Pancreas (tissue), 10 donors: ENCODE measurements at regions not wholly inside any gene's neighbourhood (a gene's known extent, or its start where the extent isn't known, plus 50 kb on each side); places are given as distances from the start of the nearest gene placed in this dataset.

ENCODE experiments used
- ATAC-seq, 4 donors: fragments of 200-7000 bp; cut with Tn5 transposase; one replicate each; pipeline versions ENCODE4 v1.8.0 to v1.9.1; 2020; ENCODE audit warnings: mild to moderate bottlenecking in 4 of 4, moderate library complexity in 4 of 4
- DNase-seq, 6 donors: peaks; one replicate each; pipeline ENCODE4 v3.0.0-alpha.2; 2020
- FAIRE-seq: peaks from 2 replicates; lab custom pipeline; 2012; peaks lifted over from hg19 to GRCh38; lab: Jason Lieb, UNC
- H3K27ac ChIP-seq, 4 donors: fragments of 200-600 bp; sonication (generic); 1 replicate in 3 of 4; 2 replicates in 1 of 4; pipeline versions ENCODE4 v1.5.0 to v1.8.0; 2020
- H3K27me3 ChIP-seq, 4 donors: fragments of 200-600 bp; one replicate each; pipeline ENCODE4 v1.8.0; 2021
- H3K36me3 ChIP-seq, 3 donors: fragments of 200-600 bp; sonication (generic) in 1 of 3; one replicate each; pipeline versions ENCODE4 v1.5.0 to v1.8.0; 2020 to 2021
- H3K4me1 ChIP-seq, 3 donors: fragments of 200-600 bp; one replicate each; pipeline ENCODE4 v1.8.0; 2021
- H3K4me3 ChIP-seq, 4 donors: fragments of 200-600 bp; sonication (generic) in 2 of 4; one replicate each; pipeline versions ENCODE4 v1.5.0 to v1.8.0; 2020 to 2021
- H3K9me3 ChIP-seq, 4 donors: fragments of 200-600 bp; one replicate each; pipeline ENCODE4 v1.8.0; 2021
- CTCF ChIP-seq, 4 donors: fragments of 200-600 bp; sonication (generic) in 3 of 4; IDR thresholded peaks; one replicate each; pipeline versions ENCODE4 v1.5.0 to v1.8.0; 2021; ENCODE audit warnings: antibody characterized with exemption in 4 of 4
- WGBS, 2 donors: extraction: QIAGEN DNeasy Blood & Tissue Kit; methylation state at CpG; one replicate each; pipeline ENCODE4 v1.1.7; 2013; 5-methylcytosine and 5-hydroxymethylcytosine counted together
- intact Hi-C, 3 donors: fragments of 100-400 bp; cut with DNase I; formaldehyde crosslinking; loops; one replicate each; pipeline versions ENCODE4 v1.11.1 to v1.14.2; 2022
- donor health status: healthy with polysubstance abuse.
- donor health status: DM: no; HTN: no; CAD: no; lungs with moderate emphysema.
- donor health status: DM: no; HTN: no; CAD: no.
- donor health status: control.
- donor health status: control.
- donor health status: Bipolar disorder and iron deficiency.
- donor health status: DM: yes; HTN: yes; CAD: no.
- donor health status: DM: no; HTN: no; CAD: no.
- donor health status: DM: no; HTN: no; CAD: no.
- donor health status: DM: yes; HTN: yes; CAD: no.

DNA sequence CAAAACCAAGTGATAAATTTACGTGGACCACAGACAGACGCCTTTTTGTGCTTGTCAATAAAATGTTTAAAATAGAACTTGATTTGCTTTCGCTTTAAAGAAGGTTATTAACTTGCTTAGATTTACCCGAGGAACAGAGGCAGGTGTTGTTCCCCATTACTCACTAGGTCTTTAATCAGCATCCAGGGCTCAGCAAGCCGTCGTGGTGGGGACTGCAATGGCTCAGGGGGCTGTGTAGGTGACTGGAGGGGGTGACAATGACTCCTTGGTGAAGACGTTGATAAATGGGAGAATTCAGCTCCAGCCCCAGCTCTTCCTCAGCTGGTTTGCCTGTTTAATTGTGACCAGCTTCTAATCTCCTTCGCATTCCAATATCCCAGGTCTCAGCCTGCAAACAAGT lies 231.4 kb downstream of the TMEM114 start:
- TF ChIP-seq CTCF (IDR thresholded peaks at IDR 0.05): no peak
- no peak for ATAC-seq
- 43 to 49% methylated on average over 8 of the region's 8 CpGs for WGBS, 2 donors

GRCh38 chr16:8355675-8356074 lies 234.6 kb downstream of the TMEM114 start:
- intact Hi-C loops: no loop called here
- Histone ChIP-seq H3K27ac (no peak overlapping the region), H3K36me3 (no peaks in the 10 kb centered on the region), H3K27me3 (no peaks in the 10 kb centered on the region), H3K4me3 (no peak overlapping the region), H3K9me3 (no peaks in the 10 kb centered on the region), H3K4me1 (no peaks in the 10 kb centered on the region)
- TF ChIP-seq CTCF (IDR thresholded peaks at IDR 0.05): peak in 1 of 4 donors; percentile 15
- no peak for FAIRE-seq
- no peak for DNase-seq
- 7 to 8% methylated on average over 5 of the region's 5 CpGs for WGBS, 2 donors
- peak in 1 of 4 donors; percentile 68 for ATAC-seq

More for the DNA sequence above, 231.4 kb downstream of the TMEM114 start:
- H3K4me3 ChIP-seq: no peak overlapping the region
- H3K4me1 ChIP-seq: no peaks in the 10 kb centered on the region
- FAIRE-seq: no peak
- intact Hi-C loops: no loop called here
- H3K27ac ChIP-seq: no peak overlapping the region
- H3K9me3 ChIP-seq: no peaks in the 10 kb centered on the region
- no peak for DNase-seq
- no peaks in the 10 kb centered on the region for H3K27me3 ChIP-seq
- no peaks in the 10 kb centered on the region for H3K36me3 ChIP-seq

GRCh38 chr16:8346294-8346693 lies 244.0 kb downstream of the TMEM114 start:
- 22 to 29% methylated on average over 3 of the region's 3 CpGs for WGBS, 2 donors

DNA sequence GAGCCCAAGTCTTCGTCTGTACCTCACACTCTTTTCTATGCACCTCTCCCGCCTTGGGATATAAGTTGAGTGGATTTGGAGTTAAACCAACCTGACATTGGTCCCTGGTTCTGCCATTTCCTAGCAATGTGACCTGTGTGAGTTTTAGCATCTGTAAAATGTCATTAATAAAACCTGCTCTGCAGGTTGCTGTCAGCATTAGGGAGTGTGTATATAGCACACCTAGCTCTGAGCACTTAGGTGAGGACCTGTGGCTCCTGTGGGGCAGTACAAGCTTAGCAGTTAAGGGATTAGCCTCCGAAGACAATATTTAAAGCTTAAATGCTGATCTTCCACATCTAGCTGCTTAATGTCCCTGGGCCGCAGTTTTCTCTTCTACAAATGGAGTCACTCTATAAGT lies 248.0 kb downstream of the TMEM114 start:
- intact Hi-C loops: no loop called here
- FAIRE-seq (no peak), DNase-seq (peak in 4 of 6 donors; percentile 12 to 40 (median 32)), ATAC-seq (peak; percentile 86 to 97 (median 96))
- TF ChIP-seq CTCF (IDR thresholded peaks at IDR 0.05): no peak
- H3K27ac ChIP-seq: no peak overlapping the region
- no peaks in the 10 kb centered on the region for H3K27me3 ChIP-seq
- no peak overlapping the region for H3K4me3 ChIP-seq
- WGBS, 2 donors: 24 to 29% methylated on average over 4 of the region's 4 CpGs
- H3K9me3 ChIP-seq: no peaks in the 10 kb centered on the region
- no peaks in the 10 kb centered on the region for H3K36me3 ChIP-seq
- H3K4me1 ChIP-seq: no peaks in the 10 kb centered on the region

More at GRCh38 chr16:8346294-8346693, 244.0 kb downstream of the TMEM114 start:
- intact Hi-C loops: no loop called here
- H3K9me3 ChIP-seq: no peaks in the 10 kb centered on the region
- no peaks in the 10 kb centered on the region for H3K36me3 ChIP-seq
- no peak overlapping the region for H3K27ac ChIP-seq
- no peaks in the 10 kb centered on the region for H3K4me1 ChIP-seq
- ATAC-seq (peak in 2 of 4 donors; percentile 48 to 70), FAIRE-seq (no peak), DNase-seq (peak in 1 of 6 donors; percentile 14)
- no peak for TF ChIP-seq CTCF (IDR thresholded peaks at IDR 0.05)
- H3K4me3 ChIP-seq: no peak overlapping the region
- H3K27me3 ChIP-seq: no peaks in the 10 kb centered on the region

DNA sequence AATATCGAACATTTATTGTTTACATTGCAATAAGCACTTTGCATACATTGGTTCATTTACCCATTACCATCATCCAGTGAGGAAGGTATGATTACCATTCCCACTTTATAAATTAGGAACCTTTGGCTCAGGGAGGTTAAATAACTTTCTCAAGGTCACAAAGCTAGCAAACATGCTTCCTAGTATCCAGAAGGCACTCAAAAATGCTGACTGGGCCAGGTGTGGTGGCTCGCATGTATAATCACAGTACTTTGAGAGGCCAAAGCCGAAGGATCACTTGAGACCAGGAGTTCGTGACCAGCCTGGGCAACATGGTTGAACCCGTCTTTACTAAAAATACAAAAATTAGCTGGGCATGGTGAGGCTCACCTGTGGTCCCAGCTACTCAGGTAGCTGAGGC lies 259.6 kb downstream of the TMEM114 start:
- Histone ChIP-seq H3K9me3 (no peaks in the 10 kb centered on the region), H3K36me3 (no peaks in the 10 kb centered on the region), H3K4me3 (no peak overlapping the region), H3K4me1 (no peaks in the 10 kb centered on the region), H3K27me3 (no peaks in the 10 kb centered on the region), H3K27ac (no peak overlapping the region)
- TF ChIP-seq CTCF (IDR thresholded peaks at IDR 0.05): no peak
- WGBS, 2 donors: 67 to 70% methylated on average over 5 of the region's 5 CpGs
- ATAC-seq (no peak), DNase-seq (no peak), FAIRE-seq (no peak)
- intact Hi-C loops: no loop called here
